Fibroblast of villous mesenchyme (primary cell): ENCODE measurements at regions not wholly inside any gene's neighbourhood (a gene's known extent, or its start where the extent isn't known, plus 50 kb on each side); places are given as distances from the start of the nearest gene placed in this dataset.

Experiments used
- DNase-seq: peaks from one replicate; pipeline ENCODE4 v3.0.0-alpha.2; 2010; ENCODE audit warnings: low read depth
- H3K4me3 ChIP-seq: 2 replicates; pipeline ENCODE4 v1.5.1; 2011; ENCODE audit warnings: low read depth, mild to moderate bottlenecking, low read length
- CTCF ChIP-seq: IDR thresholded peaks from 2 replicates; pipeline ENCODE4 v1.5.1; 2012; ENCODE audit warnings: low read depth, mild to moderate bottlenecking, low read length; ENCODE audit not compliant: insufficient read depth

- H3K4me3 ChIP-seq, result no peak overlapping the region
- TF ChIP-seq CTCF, result no peak
- no peak for DNase-seq
Measured at GRCh38 chr2:200173691-200174090, 132.8 kb upstream of the SPATS2L start.

DNA sequence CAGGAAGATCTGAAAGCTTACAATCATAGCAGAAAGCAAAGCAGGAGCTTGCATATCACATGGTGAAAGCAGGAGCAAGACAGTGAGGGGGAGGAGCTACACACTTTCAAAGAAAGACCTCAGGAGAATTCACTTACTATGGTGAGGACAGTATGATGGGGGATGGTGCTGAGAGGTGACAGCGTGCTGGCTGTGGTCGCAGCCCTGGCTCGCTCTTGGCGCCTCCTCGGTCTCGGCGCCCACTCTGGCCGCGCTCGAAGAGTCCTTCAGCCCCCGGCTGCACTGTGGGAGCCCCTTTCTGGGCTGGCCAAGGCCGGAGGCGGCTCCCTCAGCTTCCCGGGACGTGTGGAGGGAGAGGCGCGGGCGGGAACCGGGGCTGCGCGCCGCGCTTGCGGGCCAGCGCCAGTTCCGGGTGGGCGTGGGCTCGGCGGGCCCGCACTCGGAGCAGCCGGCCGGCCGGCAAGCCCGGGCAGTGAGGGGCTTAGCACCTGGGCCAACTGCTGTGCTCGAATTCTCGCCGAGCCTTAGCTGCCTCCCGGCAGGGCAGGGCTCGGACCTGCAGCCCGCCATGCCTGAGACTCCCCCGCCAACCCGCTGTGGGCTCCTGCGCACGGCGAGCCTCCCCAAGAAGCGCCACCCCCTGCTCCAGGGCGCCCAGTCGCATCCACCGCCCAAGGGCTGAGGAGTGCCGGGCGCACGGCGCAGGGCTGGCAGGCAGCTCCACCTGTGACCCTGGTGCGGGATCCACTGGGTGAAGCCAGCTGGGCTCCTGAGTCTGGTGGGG is 131.9 kb upstream of the SPATS2L start:
- H3K4me3 ChIP-seq, result peak overlapping the region; percentile 53
- peak; percentile 47 for DNase-seq
- no peak for TF ChIP-seq CTCF

- TF ChIP-seq CTCF, result no peak
- DNase-seq, result no peak
- H3K4me3 ChIP-seq, result no peak overlapping the region
Measured at GRCh38 chr2:200177971-200178911, 128.3 kb upstream of the SPATS2L start.

DNA sequence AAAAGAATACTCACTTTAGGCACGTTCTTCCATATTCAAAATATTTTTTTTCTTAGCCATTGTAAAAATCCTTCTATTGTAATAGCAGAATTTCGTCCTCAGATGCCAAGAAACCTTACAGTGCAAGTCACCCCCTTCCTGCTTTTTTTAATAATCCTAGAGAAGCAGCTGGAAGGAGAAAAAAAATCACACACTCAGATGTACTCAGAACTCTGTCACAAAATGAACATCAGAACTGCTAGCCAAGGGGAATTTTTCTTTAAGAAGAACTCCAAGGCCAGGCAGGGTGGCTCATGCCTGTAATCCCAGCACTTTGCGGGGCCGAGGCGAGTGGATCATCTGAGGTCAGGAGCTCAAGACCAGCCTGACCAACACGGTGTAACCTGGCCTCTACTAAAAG is 127.3 kb upstream of the SPATS2L start:
- no peak overlapping the region for H3K4me3 ChIP-seq
- no peak for DNase-seq
- TF ChIP-seq CTCF, result no peak

GRCh38 chr2:200180943-200181342 is 125.5 kb upstream of the SPATS2L start:
- TF ChIP-seq CTCF, result no peak
- DNase-seq, result no peak

GRCh38 chr2:200181755-200182154 is 124.7 kb upstream of the SPATS2L start:
- no peak for DNase-seq
- no peak overlapping the region for H3K4me3 ChIP-seq
- TF ChIP-seq CTCF, result no peak

More at GRCh38 chr2:200180943-200181342, 125.5 kb upstream of the SPATS2L start:
- no peak overlapping the region for H3K4me3 ChIP-seq
